ENCODE measurements at regions not wholly inside any gene's neighbourhood (a gene's known extent, or its start where the extent isn't known, plus 50 kb on each side); places are given as distances from the start of the nearest gene placed in this dataset.

GRCh38 chr18:50460062-50460461, 85.2 kb downstream of the SKA1 start:
- TF ChIP-seq POLR2A (IDR thresholded peaks at IDR 0.05) (no peak), CTCF (IDR thresholded peaks at IDR 0.05) (no peak), POLR2AphosphoS5 (IDR thresholded peaks at IDR 0.05) (no peak)
